WTC11 (cell line): ENCODE measurements at regions not wholly inside any gene's neighbourhood (a gene's known extent, or its start where the extent isn't known, plus 50 kb on each side); places are given as distances from the start of the nearest gene placed in this dataset.

Source experiments
- CREM ChIP-seq: sonication (generic); formaldehyde crosslinking; IDR thresholded peaks from 2 replicates; pipeline ENCODE4 v1.8.1; 2022; ENCODE audit warnings: mild to moderate bottlenecking, missing genetic modification reagents, moderate library complexity
- ELF4 ChIP-seq: sonication (generic); formaldehyde crosslinking; IDR thresholded peaks from 2 replicates; pipeline ENCODE4 v1.8.1; 2022; ENCODE audit warnings: low read depth, mild to moderate bottlenecking, moderate library complexity, missing genetic modification reagents
- FOXJ3 ChIP-seq: sonication (generic); formaldehyde crosslinking; IDR thresholded peaks from 2 replicates; pipeline ENCODE4 v1.9.0; 2021; ENCODE audit warnings: missing genetic modification reagents, mild to moderate bottlenecking, borderline replicate concordance
- GABPB1 ChIP-seq: sonication (generic); formaldehyde crosslinking; IDR thresholded peaks from 2 replicates; pipeline ENCODE4 v1.8.1; 2023; ENCODE audit warnings: mild to moderate bottlenecking, missing genetic modification reagents
- SMAD3 ChIP-seq: sonication (generic); formaldehyde crosslinking; IDR thresholded peaks from 2 replicates; pipeline ENCODE4 v1.8.0; 2022; ENCODE audit warnings: missing genetic modification reagents, mild to moderate bottlenecking, borderline replicate concordance
- SMAD4 ChIP-seq: sonication (generic); formaldehyde crosslinking; IDR thresholded peaks from 2 replicates; pipeline ENCODE4 v1.8.0; 2022; ENCODE audit warnings: mild to moderate bottlenecking, missing genetic modification reagents
- TEAD4 ChIP-seq: sonication (generic); formaldehyde crosslinking; IDR thresholded peaks from 2 replicates; pipeline ENCODE4 v1.8.0; 2022; ENCODE audit warnings: mild to moderate bottlenecking, missing genetic modification reagents
- TF ChIP-seq, protein P1 (sequence below): fragments of 200-600 bp; IDR thresholded peaks from 2 replicates; pipeline ENCODE4 v1.8.0; 2022; ENCODE audit warnings: antibody characterized with exemption
- TF ChIP-seq, protein P2 (sequence below): sonication (generic); formaldehyde crosslinking; IDR thresholded peaks from 2 replicates; pipeline ENCODE4 v1.8.1; 2023; ENCODE audit warnings: mild to moderate bottlenecking, moderate library complexity, missing genetic modification reagents
- TF ChIP-seq, protein P3 (sequence below): sonication (generic); formaldehyde crosslinking; IDR thresholded peaks from 2 replicates; pipeline ENCODE4 v1.8.0; 2022; ENCODE audit warnings: missing genetic modification reagents
- TF ChIP-seq, protein P4 (sequence below): sonication (generic); formaldehyde crosslinking; IDR thresholded peaks from 2 replicates; pipeline ENCODE4 v1.8.0; 2022; ENCODE audit warnings: mild to moderate bottlenecking, missing genetic modification reagents
- TF ChIP-seq, protein P5 (sequence below): sonication (generic); formaldehyde crosslinking; IDR thresholded peaks from 2 replicates; pipeline ENCODE4 v1.8.1; 2022; ENCODE audit warnings: mild to moderate bottlenecking, moderate library complexity, missing genetic modification reagents
- TF ChIP-seq, protein P6 (sequence below): sonication (generic); formaldehyde crosslinking; IDR thresholded peaks from 2 replicates; pipeline ENCODE4 v1.8.1; 2023; ENCODE audit warnings: mild to moderate bottlenecking, missing genetic modification reagents, moderate library complexity
- TF ChIP-seq, protein P7 (sequence below): sonication (generic); formaldehyde crosslinking; IDR thresholded peaks from 2 replicates; pipeline ENCODE4 v1.8.1; 2022; ENCODE audit warnings: low read depth, missing genetic modification reagents, borderline replicate concordance

DNA sequence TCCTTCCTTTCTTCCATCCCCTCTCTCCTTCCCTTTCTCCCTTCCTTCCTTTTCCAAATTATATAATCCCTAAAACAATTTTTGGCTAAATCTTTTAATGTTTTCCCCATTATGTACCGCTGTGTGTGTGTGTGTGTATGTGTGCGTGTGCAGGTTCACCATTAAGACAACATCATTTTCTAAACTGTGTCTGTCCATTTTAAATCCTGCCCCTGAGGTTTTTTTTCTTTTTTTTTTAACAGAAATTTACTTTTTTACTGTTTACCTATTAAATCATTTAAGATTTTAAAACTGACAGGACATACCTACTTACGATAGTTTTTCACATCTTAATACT lies 366.3 kb upstream of the EPHA7 start:
- TF ChIP-seq, protein P1, sequence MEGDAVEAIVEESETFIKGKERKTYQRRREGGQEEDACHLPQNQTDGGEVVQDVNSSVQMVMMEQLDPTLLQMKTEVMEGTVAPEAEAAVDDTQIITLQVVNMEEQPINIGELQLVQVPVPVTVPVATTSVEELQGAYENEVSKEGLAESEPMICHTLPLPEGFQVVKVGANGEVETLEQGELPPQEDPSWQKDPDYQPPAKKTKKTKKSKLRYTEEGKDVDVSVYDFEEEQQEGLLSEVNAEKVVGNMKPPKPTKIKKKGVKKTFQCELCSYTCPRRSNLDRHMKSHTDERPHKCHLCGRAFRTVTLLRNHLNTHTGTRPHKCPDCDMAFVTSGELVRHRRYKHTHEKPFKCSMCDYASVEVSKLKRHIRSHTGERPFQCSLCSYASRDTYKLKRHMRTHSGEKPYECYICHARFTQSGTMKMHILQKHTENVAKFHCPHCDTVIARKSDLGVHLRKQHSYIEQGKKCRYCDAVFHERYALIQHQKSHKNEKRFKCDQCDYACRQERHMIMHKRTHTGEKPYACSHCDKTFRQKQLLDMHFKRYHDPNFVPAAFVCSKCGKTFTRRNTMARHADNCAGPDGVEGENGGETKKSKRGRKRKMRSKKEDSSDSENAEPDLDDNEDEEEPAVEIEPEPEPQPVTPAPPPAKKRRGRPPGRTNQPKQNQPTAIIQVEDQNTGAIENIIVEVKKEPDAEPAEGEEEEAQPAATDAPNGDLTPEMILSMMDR = no peak
- TF ChIP-seq CREM (CRISPR knock-in tag) (no peak), FOXJ3 (CRISPR knock-in tag) (no peak), ELF4 (no peak), TEAD4 (no peak), SMAD4 (CRISPR knock-in tag) (no peak), GABPB1 (CRISPR knock-in tag) (no peak), SMAD3 (CRISPR knock-in tag) (no peak)
- TF ChIP-seq, protein P2, sequence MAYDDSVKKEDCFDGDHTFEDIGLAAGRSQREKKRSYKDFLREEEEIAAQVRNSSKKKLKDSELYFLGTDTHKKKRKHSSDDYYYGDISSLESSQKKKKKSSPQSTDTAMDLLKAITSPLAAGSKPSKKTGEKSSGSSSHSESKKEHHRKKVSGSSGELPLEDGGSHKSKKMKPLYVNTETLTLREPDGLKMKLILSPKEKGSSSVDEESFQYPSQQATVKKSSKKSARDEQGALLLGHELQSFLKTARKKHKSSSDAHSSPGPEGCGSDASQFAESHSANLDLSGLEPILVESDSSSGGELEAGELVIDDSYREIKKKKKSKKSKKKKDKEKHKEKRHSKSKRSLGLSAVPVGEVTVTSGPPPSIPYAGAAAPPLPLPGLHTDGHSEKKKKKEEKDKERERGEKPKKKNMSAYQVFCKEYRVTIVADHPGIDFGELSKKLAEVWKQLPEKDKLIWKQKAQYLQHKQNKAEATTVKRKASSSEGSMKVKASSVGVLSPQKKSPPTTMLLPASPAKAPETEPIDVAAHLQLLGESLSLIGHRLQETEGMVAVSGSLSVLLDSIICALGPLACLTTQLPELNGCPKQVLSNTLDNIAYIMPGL (CRISPR knock-in tag) = no peak
- TF ChIP-seq, protein P3, sequence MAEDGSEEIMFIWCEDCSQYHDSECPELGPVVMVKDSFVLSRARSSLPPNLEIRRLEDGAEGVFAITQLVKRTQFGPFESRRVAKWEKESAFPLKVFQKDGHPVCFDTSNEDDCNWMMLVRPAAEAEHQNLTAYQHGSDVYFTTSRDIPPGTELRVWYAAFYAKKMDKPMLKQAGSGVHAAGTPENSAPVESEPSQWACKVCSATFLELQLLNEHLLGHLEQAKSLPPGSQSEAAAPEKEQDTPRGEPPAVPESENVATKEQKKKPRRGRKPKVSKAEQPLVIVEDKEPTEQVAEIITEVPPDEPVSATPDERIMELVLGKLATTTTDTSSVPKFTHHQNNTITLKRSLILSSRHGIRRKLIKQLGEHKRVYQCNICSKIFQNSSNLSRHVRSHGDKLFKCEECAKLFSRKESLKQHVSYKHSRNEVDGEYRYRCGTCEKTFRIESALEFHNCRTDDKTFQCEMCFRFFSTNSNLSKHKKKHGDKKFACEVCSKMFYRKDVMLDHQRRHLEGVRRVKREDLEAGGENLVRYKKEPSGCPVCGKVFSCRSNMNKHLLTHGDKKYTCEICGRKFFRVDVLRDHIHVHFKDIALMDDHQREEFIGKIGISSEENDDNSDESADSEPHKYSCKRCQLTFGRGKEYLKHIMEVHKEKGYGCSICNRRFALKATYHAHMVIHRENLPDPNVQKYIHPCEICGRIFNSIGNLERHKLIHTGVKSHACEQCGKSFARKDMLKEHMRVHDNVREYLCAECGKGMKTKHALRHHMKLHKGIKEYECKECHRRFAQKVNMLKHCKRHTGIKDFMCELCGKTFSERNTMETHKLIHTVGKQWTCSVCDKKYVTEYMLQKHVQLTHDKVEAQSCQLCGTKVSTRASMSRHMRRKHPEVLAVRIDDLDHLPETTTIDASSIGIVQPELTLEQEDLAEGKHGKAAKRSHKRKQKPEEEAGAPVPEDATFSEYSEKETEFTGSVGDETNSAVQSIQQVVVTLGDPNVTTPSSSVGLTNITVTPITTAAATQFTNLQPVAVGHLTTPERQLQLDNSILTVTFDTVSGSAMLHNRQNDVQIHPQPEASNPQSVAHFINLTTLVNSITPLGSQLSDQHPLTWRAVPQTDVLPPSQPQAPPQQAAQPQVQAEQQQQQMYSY = no peak
- TF ChIP-seq, protein P4, sequence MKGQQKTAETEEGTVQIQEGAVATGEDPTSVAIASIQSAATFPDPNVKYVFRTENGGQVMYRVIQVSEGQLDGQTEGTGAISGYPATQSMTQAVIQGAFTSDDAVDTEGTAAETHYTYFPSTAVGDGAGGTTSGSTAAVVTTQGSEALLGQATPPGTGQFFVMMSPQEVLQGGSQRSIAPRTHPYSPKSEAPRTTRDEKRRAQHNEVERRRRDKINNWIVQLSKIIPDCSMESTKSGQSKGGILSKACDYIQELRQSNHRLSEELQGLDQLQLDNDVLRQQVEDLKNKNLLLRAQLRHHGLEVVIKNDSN (CRISPR knock-in tag) = no peak
- TF ChIP-seq, protein P5, sequence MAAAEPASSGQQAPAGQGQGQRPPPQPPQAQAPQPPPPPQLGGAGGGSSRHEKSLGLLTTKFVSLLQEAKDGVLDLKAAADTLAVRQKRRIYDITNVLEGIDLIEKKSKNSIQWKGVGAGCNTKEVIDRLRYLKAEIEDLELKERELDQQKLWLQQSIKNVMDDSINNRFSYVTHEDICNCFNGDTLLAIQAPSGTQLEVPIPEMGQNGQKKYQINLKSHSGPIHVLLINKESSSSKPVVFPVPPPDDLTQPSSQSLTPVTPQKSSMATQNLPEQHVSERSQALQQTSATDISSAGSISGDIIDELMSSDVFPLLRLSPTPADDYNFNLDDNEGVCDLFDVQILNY (CRISPR knock-in tag) = no peak
- TF ChIP-seq, protein P6, sequence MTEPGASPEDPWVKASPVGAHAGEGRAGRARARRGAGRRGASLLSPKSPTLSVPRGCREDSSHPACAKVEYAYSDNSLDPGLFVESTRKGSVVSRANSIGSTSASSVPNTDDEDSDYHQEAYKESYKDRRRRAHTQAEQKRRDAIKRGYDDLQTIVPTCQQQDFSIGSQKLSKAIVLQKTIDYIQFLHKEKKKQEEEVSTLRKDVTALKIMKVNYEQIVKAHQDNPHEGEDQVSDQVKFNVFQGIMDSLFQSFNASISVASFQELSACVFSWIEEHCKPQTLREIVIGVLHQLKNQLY = no peak
- TF ChIP-seq, protein P7, sequence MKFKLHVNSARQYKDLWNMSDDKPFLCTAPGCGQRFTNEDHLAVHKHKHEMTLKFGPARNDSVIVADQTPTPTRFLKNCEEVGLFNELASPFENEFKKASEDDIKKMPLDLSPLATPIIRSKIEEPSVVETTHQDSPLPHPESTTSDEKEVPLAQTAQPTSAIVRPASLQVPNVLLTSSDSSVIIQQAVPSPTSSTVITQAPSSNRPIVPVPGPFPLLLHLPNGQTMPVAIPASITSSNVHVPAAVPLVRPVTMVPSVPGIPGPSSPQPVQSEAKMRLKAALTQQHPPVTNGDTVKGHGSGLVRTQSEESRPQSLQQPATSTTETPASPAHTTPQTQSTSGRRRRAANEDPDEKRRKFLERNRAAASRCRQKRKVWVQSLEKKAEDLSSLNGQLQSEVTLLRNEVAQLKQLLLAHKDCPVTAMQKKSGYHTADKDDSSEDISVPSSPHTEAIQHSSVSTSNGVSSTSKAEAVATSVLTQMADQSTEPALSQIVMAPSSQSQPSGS = no peak
